IMR-90 (cell line): ENCODE measurements at regions not wholly inside any gene's neighbourhood (a gene's known extent, or its start where the extent isn't known, plus 50 kb on each side); places are given as distances from the start of the nearest gene placed in this dataset.

ENCODE experiments used
- ATAC-seq: fragments of 200-7000 bp; cut with Tn5 transposase; 2 replicates; pipeline ENCODE4 v1.9.1; 2020; ENCODE audit warnings: low read depth, mild to moderate bottlenecking, moderate library complexity
- BruUV-seq: library from RNA; stranded (reverse); fragments of 400-500 nt; replicated peaks from 2 replicates; lab custom pipeline; 2021; lab: Mats Ljungman, UMichigan
- CTCF ChIA-PET: fragments of 300-600 bp; formaldehyde crosslinking; extraction: SDS; loops from one replicate; lab custom pipeline; 2021; ENCODE audit warnings: antibody characterized with exemption; lab: Yijun Ruan, JAX
- POLR2A ChIA-PET: fragments of 300-600 bp; sonication (Branson Sonifier 250); formaldehyde crosslinking; loops from one replicate; lab custom pipeline; 2022; ENCODE audit warnings: antibody characterized with exemption; ENCODE audit not compliant: unreplicated experiment; lab: Charles Lee
- DNase-seq: peaks from one replicate; pipeline ENCODE4 v3.0.0; 2013
- H2AFZ ChIP-seq: replicated peaks from 2 replicates; pipeline ENCODE3; 2013; ENCODE audit warnings: low read length, mild to moderate bottlenecking; ENCODE audit not compliant: poor library complexity
- H2AK5ac ChIP-seq: 2 replicates; pipeline ENCODE4 v1.6.1; 2013; ENCODE audit warnings: low read depth, low read length, inconsistent platforms
- H2AK9ac ChIP-seq: replicated peaks from 2 replicates; pipeline ENCODE3; 2013; ENCODE audit warnings: mild to moderate bottlenecking, low read depth, low read length, moderate library complexity; ENCODE audit not compliant: poor library complexity
- H2BK120ac ChIP-seq: 2 replicates; pipeline ENCODE4 v1.6.1; 2013; ENCODE audit warnings: low read depth, low read length, inconsistent platforms
- H2BK15ac ChIP-seq: 3 replicates; pipeline ENCODE4 v1.6.1; 2013; ENCODE audit warnings: low read depth, low read length, inconsistent platforms
- H2BK20ac ChIP-seq: 2 replicates; pipeline ENCODE4 v1.6.1; 2013; ENCODE audit warnings: low read depth, mild to moderate bottlenecking, inconsistent platforms, low read length, moderate library complexity
- H2BK5ac ChIP-seq: 2 replicates; pipeline ENCODE4 v1.6.1; 2013; ENCODE audit warnings: mild to moderate bottlenecking, low read depth, low read length, inconsistent platforms; ENCODE audit not compliant: poor library complexity, severe bottlenecking
- H3K14ac ChIP-seq: replicated peaks from 2 replicates; pipeline ENCODE4 v1.6.1; 2013; ENCODE audit warnings: low read depth, low read length, inconsistent platforms
- H3K18ac ChIP-seq: 2 replicates; pipeline ENCODE4 v1.6.1; 2013; ENCODE audit warnings: low read depth, low read length, control low read depth
- H3K23ac ChIP-seq: 2 replicates; pipeline ENCODE4 v1.6.1; 2013; ENCODE audit warnings: low read depth, low read length, inconsistent platforms
- H3K27ac ChIP-seq: 2 replicates; pipeline ENCODE4 v1.5.1; 2013; ENCODE audit warnings: mild to moderate bottlenecking, control low read depth, low read length; ENCODE audit not compliant: insufficient read depth
- H3K27me3 ChIP-seq: 2 replicates; pipeline ENCODE4 v1.6.1; 2013; ENCODE audit warnings: low read length; ENCODE audit not compliant: control insufficient read depth, insufficient read depth
- H3K36me3 ChIP-seq: 2 replicates; pipeline ENCODE4 v1.6.1; 2013; ENCODE audit warnings: low read length, mixed read lengths; ENCODE audit not compliant: control insufficient read depth, insufficient read depth
- H3K4ac ChIP-seq: 2 replicates; pipeline ENCODE4 v1.6.1; 2013; ENCODE audit warnings: low read depth, low read length, inconsistent platforms
- H3K4me1 ChIP-seq: 2 replicates; pipeline ENCODE4 v1.6.1; 2013; ENCODE audit warnings: low read length, mixed read lengths; ENCODE audit not compliant: control insufficient read depth, insufficient read depth
- H3K4me2 ChIP-seq: 2 replicates; pipeline ENCODE4 v1.6.1; 2013; ENCODE audit warnings: low read depth, mild to moderate bottlenecking, control low read depth, low read length, moderate library complexity
- H3K4me3 ChIP-seq: 2 replicates; pipeline ENCODE4 v1.5.1; 2013; ENCODE audit warnings: low read depth, mild to moderate bottlenecking, control low read depth, low read length, moderate library complexity; ENCODE audit not compliant: insufficient read depth
- H3K56ac ChIP-seq: 2 replicates; pipeline ENCODE4 v1.6.1; 2013; ENCODE audit warnings: low read length, inconsistent platforms; ENCODE audit not compliant: insufficient read depth; ENCODE audit errors: extremely low read depth
- H3K79me1 ChIP-seq, 2 experiments: 2 replicates each; pipeline ENCODE4 v1.6.1; 2013; ENCODE audit warnings: low read length in 2 of 2, inconsistent platforms in 1 of 2, low read depth in 1 of 2
- H3K9ac ChIP-seq: 2 replicates; pipeline ENCODE4 v1.6.1; 2013; ENCODE audit warnings: low read depth, low read length, control low read depth
- H3K9me1 ChIP-seq: 2 replicates; pipeline ENCODE4 v1.6.1; 2013; ENCODE audit warnings: low read length, inconsistent platforms; ENCODE audit not compliant: insufficient read depth
- H3K9me3 ChIP-seq: 2 replicates; pipeline ENCODE4 v1.6.1; 2013; ENCODE audit warnings: low read length; ENCODE audit not compliant: control insufficient read depth, insufficient read depth
- H4K20me1 ChIP-seq: 2 replicates; pipeline ENCODE4 v1.6.1; 2013; ENCODE audit warnings: low read length, inconsistent platforms; ENCODE audit not compliant: insufficient read depth
- H4K5ac ChIP-seq: 2 replicates; pipeline ENCODE4 v1.6.1; 2013; ENCODE audit warnings: mild to moderate bottlenecking, low read depth, low read length, control low read depth
- H4K8ac ChIP-seq, 2 experiments: 2 replicates each; pipeline ENCODE4 v1.6.1; 2013; ENCODE audit warnings: low read depth in 2 of 2, low read length in 2 of 2, control low read depth in 1 of 2, inconsistent platforms in 1 of 2
- H4K91ac ChIP-seq: 2 replicates; pipeline ENCODE4 v1.6.1; 2013; ENCODE audit warnings: low read depth, low read length, inconsistent platforms; ENCODE audit not compliant: insufficient read depth
- CEBPB ChIP-seq: IDR thresholded peaks from 2 replicates; pipeline ENCODE4 v1.6.1; 2012; ENCODE audit warnings: low read depth, low read length, improper control_type of control experiment
- CTCF ChIP-seq: conservative IDR thresholded peaks from 2 replicates; pipeline ENCODE4 v1.5.1; 2012; ENCODE audit warnings: mild to moderate bottlenecking, low read depth, low read length, improper control_type of control experiment
- ELK1 ChIP-seq: fragments of 150-350 bp; IDR thresholded peaks from 2 replicates; pipeline ENCODE4 v1.6.1; 2016; ENCODE audit warnings: low read depth, mild to moderate bottlenecking, low read length, moderate library complexity, borderline replicate concordance
- FOS ChIP-seq: fragments of 150-350 bp; IDR thresholded peaks from 2 replicates; pipeline ENCODE4 v1.6.1; 2016; ENCODE audit warnings: low read depth, low read length
- MAFK ChIP-seq: IDR thresholded peaks from 2 replicates; pipeline ENCODE4 v1.6.1; 2012; ENCODE audit warnings: low read depth, low read length, improper control_type of control experiment
- MAZ ChIP-seq: IDR thresholded peaks from 2 replicates; pipeline ENCODE4 v1.6.1; 2012; ENCODE audit warnings: low read depth, mild to moderate bottlenecking, low read length, improper control_type of control experiment, moderate library complexity, borderline replicate concordance
- MXI1 ChIP-seq: IDR thresholded peaks from 2 replicates; pipeline ENCODE4 v1.6.1; 2012; ENCODE audit warnings: low read depth, mild to moderate bottlenecking, low read length, moderate library complexity, borderline replicate concordance
- NFE2L2 ChIP-seq: fragments of 150-350 bp; IDR thresholded peaks from 2 replicates; pipeline ENCODE4 v1.6.1; 2016; ENCODE audit warnings: low read depth, mild to moderate bottlenecking, low read length
- POLR2A ChIP-seq: IDR thresholded peaks from 2 replicates; pipeline ENCODE4 v1.6.1; 2012; ENCODE audit warnings: mild to moderate bottlenecking, low read depth, low read length
- WGBS, 2 experiments: methylation state at CpG; one replicate each; pipeline versions ENCODE4 v1.1.5 to v1.1.7; 2013; ENCODE audit warnings: missing lambda C conversion rate in 2 of 2; ENCODE audit not compliant: insufficient read length in 1 of 2; ENCODE audit errors: extremely low coverage in 2 of 2; 5-methylcytosine and 5-hydroxymethylcytosine counted together
- dilution Hi-C: fragments of 300-500 bp; cut with HindIII; formaldehyde crosslinking; loops from one replicate; pipeline ENCODE4 v1.14.3; 2018; ENCODE audit warnings: low sequenced_read_pairs; ENCODE audit not compliant: unreplicated experiment
- in situ Hi-C: fragments of 300-500 bp; cut with MboI; formaldehyde crosslinking; loops from 3 replicates; pipeline ENCODE4 v1.14.3; 2019; ENCODE audit warnings: low sequenced_read_pairs, inconsistent platforms, mixed read lengths
- intact Hi-C: fragments of 100-400 bp; cut with micrococcal nuclease; formaldehyde crosslinking; loops from 2 replicates; pipeline ENCODE4 v1.10.0; 2022

DNA sequence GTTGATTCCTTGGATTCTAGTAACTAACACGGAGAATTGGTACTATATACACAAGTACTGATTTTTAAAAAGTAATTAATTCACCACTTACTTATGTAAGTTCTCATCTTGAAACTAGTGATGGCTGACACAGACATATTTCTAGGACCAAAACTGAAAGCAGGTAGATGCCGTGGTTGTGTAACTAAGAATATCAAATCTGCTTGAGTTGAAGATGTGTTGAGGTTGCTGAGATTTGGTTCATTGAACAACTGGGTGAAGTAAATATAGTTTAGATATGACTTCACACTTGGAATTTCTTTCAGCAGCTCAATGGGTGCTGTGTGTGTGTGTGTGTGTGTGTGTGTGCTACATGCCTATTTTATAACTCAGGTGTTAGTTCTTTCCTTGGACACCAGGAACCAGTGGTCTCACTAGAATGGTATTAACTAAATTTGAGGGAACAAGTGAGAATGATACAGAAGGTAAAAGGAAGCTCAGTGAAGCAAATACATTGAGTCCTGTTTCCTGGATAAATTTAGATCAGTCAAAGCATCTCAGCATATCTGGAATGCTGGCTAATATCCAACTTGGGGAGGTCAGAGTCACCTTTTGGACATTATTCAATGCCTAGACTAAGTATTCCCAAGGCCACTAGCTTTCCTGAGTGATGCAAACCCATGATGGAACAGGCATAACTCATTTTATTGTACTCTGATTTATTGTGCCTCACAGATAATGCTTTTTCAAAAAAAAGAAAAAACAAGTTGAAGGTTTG, 110.7 kb upstream of the ZEB2 start:
- Histone ChIP-seq H3K18ac (no peak overlapping the region), H3K4ac (no peak overlapping the region), H3K4me2 (no peak overlapping the region), H2BK5ac (no peak overlapping the region), H4K91ac (no peak overlapping the region), H3K9ac (no peak overlapping the region), H3K27ac (no peak overlapping the region), H3K36me3 (no peaks in the 10 kb centered on the region), H3K4me1 (no peaks in the 10 kb centered on the region), H2AFZ (no peak overlapping the region), H3K9me1 (no peaks in the 10 kb centered on the region), H3K9me3 (no peaks in the 10 kb centered on the region), H3K56ac (no peak overlapping the region), H4K20me1 (no peaks in the 10 kb centered on the region), H2BK120ac (no peak overlapping the region), H4K8ac (no peak overlapping the region), H3K27me3 (no peaks in the 10 kb centered on the region; the same call in 1 of the 2 replicates), H2BK20ac (no peak overlapping the region), H2AK5ac (no peak overlapping the region), H3K23ac (no peak overlapping the region), H2AK9ac (no peak overlapping the region), H3K79me1 (no peaks in the 10 kb centered on the region), H4K5ac (no peak overlapping the region), H3K4me3 (no peak overlapping the region), H2BK15ac (no peak overlapping the region), H3K14ac (no peak overlapping the region)
- intact Hi-C loops: no loop called here
- no CpG with 5 or more reads among the region's 2 CpGs for WGBS, 2 experiments
- ChIA-PET POLR2A (interaction anchor here (0.5 kb wide), 1 partner anchor 110 kb away, joined by 7 read pairs; no protein-coding TSS in a partner anchor), CTCF (interaction anchor here (1.0 kb wide), 1 partner anchor 11 kb away, joined by 3 read pairs; no protein-coding TSS in a partner anchor)
- no peak for ATAC-seq
- in situ Hi-C loops: no loop called here
- BruUV-seq: no TSS peak
- DNase-seq: peak; percentile 1
- dilution Hi-C loops: no loop called here
- TF ChIP-seq MAFK (no peak), NFE2L2 (no peak), MAZ (no peak), POLR2A (no peak), CTCF (no peak), FOS (no peak), CEBPB (no peak), MXI1 (no peak), ELK1 (no peak)
